Endothelial cell (in vitro differentiated cells): ENCODE measurements at regions not wholly inside any gene's neighbourhood (a gene's known extent, or its start where the extent isn't known, plus 50 kb on each side); places are given as distances from the start of the nearest gene placed in this dataset.

ENCODE experiments used
- DNase-seq: peaks from one replicate; pipeline ENCODE4 v3.0.0; 2021; ENCODE audit warnings: low spot score
- H3K27ac Mint-ChIP-seq: one replicate; pipeline ENCODE4 v1.8.0; 2021; ENCODE audit warnings: mixed read lengths, inconsistent platforms; ENCODE audit not compliant: unreplicated experiment
- H3K27me3 Mint-ChIP-seq: one replicate; pipeline ENCODE4 v1.8.0; 2021; ENCODE audit warnings: mild to moderate bottlenecking, moderate library complexity, mixed read lengths, inconsistent platforms; ENCODE audit not compliant: unreplicated experiment
- H3K36me3 Mint-ChIP-seq: one replicate; pipeline ENCODE4 v1.8.0; 2021; ENCODE audit warnings: mild to moderate bottlenecking, low read depth, mixed read lengths, inconsistent platforms; ENCODE audit not compliant: unreplicated experiment
- H3K4me1 Mint-ChIP-seq: one replicate; pipeline ENCODE4 v1.8.0; 2021; ENCODE audit warnings: mild to moderate bottlenecking, mixed read lengths, inconsistent platforms; ENCODE audit not compliant: unreplicated experiment
- H3K4me3 Mint-ChIP-seq: one replicate; pipeline ENCODE4 v1.8.0; 2021; ENCODE audit warnings: mild to moderate bottlenecking, mixed read lengths, inconsistent platforms; ENCODE audit not compliant: unreplicated experiment
- H3K9me3 Mint-ChIP-seq: one replicate; pipeline ENCODE4 v1.8.0; 2021; ENCODE audit warnings: mixed read lengths, inconsistent platforms; ENCODE audit not compliant: unreplicated experiment
- TF ChIP-seq, protein P1 (sequence below): fragments of 200-600 bp; sonication (generic); IDR thresholded peaks from one replicate; pipeline ENCODE4 v1.5.0; 2021; ENCODE audit warnings: antibody characterized with exemption; ENCODE audit not compliant: unreplicated experiment

DNA sequence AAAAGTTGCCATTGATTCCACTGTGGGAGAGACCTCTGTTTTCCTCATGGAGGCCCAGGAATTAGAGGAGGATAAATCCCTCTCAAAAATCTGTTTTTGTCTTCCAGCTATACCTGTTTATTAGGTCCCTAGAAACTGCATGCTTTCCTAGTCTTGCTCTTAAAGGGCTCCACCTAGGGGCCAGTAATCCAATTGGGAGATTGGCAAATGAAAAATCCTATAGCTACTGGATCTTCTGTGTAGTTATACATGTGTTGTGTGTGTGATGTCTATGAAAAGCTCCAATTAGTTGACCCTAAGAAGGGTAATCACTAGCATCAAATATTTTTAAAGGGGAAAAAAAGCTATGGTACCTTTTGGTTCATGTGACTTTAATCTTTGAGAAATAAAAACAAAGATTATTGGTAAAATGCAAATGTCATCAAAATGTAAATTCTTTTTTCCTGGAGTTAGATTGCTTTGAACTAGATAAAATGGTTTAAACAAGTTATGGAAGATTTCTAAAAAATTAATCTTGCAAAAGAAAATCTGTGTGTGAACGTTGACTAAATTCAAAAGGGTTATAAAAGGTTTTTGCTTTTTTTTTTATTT is 63.4 kb upstream of the C1QTNF9B start:
- Mint-ChIP-seq H3K36me3 (no peaks in the 10 kb centered on the region), H3K27ac (no peak overlapping the region), H3K27me3 (no peaks in the 10 kb centered on the region), H3K4me1 (peaks cover 6% of the 10 kb centered on the region), H3K4me3 (no peak overlapping the region), H3K9me3 (no peaks in the 10 kb centered on the region)
- TF ChIP-seq, protein P1, sequence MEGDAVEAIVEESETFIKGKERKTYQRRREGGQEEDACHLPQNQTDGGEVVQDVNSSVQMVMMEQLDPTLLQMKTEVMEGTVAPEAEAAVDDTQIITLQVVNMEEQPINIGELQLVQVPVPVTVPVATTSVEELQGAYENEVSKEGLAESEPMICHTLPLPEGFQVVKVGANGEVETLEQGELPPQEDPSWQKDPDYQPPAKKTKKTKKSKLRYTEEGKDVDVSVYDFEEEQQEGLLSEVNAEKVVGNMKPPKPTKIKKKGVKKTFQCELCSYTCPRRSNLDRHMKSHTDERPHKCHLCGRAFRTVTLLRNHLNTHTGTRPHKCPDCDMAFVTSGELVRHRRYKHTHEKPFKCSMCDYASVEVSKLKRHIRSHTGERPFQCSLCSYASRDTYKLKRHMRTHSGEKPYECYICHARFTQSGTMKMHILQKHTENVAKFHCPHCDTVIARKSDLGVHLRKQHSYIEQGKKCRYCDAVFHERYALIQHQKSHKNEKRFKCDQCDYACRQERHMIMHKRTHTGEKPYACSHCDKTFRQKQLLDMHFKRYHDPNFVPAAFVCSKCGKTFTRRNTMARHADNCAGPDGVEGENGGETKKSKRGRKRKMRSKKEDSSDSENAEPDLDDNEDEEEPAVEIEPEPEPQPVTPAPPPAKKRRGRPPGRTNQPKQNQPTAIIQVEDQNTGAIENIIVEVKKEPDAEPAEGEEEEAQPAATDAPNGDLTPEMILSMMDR: peak; percentile 57
- DNase-seq: peak; percentile 40

DNA sequence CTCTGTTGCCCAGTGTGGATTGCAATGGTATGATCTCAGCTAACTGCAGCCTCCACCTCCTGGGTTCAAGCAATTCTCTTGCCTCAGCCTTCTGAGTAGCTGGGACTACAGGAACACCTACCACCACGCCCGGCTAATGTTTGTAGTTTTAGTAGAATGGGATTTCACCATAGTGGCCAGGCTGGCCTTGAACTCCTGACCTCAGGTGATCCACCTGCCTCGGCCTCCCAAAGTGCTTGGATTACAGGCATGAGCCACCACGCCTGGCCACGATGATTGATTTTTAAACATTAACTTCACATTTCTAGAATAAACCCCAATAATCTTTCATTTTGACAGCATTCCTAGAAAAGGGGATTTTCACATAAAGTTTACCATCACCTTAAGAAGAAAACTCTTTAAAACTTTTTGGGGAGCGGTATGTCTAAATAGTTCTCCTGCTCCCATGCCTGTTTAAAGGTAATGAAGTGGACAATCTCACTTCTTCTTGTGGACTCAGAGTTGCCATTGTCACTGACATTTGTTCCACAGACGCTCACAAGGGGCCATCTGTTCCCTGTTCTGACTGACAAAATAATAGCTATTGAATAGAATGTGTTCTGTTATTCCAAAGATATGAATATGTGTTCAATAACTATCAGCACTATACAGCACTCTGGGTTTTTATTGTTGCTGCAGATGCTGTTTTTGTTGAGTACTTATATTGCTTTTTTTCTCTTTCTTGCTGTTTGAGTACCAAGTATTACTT is 66.1 kb upstream of the C1QTNF9B start:
- Mint-ChIP-seq H3K36me3 (no peaks in the 10 kb centered on the region), H3K27me3 (no peaks in the 10 kb centered on the region), H3K27ac (no peak overlapping the region), H3K4me1 (peaks cover 2% of the 10 kb centered on the region), H3K9me3 (no peaks in the 10 kb centered on the region), H3K4me3 (no peak overlapping the region)
- no peak for DNase-seq
- TF ChIP-seq, protein P1: no peak

DNA sequence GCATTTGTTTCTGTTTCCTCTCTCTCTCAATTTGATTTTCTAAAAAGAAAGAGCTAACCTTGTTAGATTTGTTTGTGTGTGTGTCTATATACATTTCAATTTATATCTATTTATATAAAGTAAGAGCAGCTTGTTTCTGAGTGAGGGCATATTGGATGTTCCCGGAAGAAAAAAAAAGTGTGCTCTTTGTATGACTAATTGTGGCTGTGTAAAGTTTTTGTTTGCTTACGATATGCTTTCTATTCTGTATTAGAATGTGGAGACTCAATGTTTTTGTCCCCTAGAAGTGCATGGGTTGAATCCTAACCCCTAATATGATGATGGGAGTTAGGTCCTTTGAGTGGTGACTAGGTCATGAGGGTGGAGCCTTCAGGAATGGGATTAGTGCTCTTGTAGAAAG is 66.6 kb upstream of the C1QTNF9B start:
- Mint-ChIP-seq H3K27me3 (no peaks in the 10 kb centered on the region), H3K9me3 (no peaks in the 10 kb centered on the region), H3K36me3 (no peaks in the 10 kb centered on the region), H3K4me1 (no peaks in the 10 kb centered on the region), H3K4me3 (no peak overlapping the region), H3K27ac (no peak overlapping the region)
- DNase-seq: no peak
- TF ChIP-seq, protein P1: no peak

DNA sequence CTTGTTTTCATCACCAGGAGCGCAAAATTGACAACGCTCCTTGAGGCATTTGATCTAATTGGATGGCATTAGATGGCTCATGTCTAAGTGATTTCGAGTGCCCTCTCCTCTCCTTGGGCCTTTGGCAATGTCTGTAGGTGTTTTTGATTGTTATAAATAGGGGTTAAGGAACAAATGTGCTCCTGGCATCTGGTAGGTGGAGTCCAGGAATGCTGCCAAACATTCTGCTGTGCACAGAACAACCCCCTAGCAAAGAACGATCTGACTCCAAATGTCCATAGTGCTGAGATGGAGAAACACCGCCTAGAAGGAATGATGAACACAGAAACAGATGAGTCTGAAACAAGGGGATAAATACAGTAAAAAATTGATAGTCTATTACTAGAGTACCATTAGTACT is 68.0 kb upstream of the C1QTNF9B start:
- DNase-seq: no peak
- TF ChIP-seq, protein P1: no peak
- Mint-ChIP-seq H3K4me1 (peaks cover 4% of the 10 kb centered on the region), H3K27me3 (no peaks in the 10 kb centered on the region), H3K27ac (no peak overlapping the region), H3K4me3 (no peak overlapping the region), H3K9me3 (no peaks in the 10 kb centered on the region), H3K36me3 (no peaks in the 10 kb centered on the region)

DNA sequence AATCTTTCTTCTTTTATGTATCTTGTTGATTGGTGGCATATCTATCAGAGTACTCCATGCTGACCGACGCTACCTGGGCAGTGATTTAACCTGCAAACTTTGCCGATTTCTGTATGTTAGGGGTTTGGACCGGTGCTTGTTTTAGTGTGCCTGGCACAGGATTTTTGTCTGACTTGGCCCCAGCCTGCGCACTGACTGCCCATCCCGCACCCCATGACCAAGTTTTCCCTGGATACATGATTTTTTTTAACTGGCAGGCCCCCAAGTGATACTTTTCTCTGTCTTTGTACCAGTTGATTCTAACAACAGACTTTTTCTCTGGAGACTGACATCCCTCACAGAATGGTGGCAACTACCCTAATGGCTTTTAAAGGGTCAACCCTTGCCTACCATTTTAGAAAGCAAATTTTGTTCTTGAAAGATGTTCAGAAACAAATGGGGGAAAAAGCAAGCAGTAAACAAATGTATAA is 69.0 kb upstream of the C1QTNF9B start:
- H3K9me3 Mint-ChIP-seq: no peaks in the 10 kb centered on the region
- H3K4me3 Mint-ChIP-seq: no peak overlapping the region
- TF ChIP-seq, protein P1: no peak
- H3K36me3 Mint-ChIP-seq: no peaks in the 10 kb centered on the region
- H3K27me3 Mint-ChIP-seq: no peaks in the 10 kb centered on the region
- peaks cover 4% of the 10 kb centered on the region for H3K4me1 Mint-ChIP-seq
- no peak overlapping the region for H3K27ac Mint-ChIP-seq
- DNase-seq: no peak
